ENCODE measurements at regions not wholly inside any gene's neighbourhood (a gene's known extent, or its start where the extent isn't known, plus 50 kb on each side); places are given as distances from the start of the nearest gene placed in this dataset.
"Not testable (repeated sequence)": the region's sequence is repeated elsewhere in the genome, so short reads cannot be mapped to it uniquely, and the experiment has no call there.

- no peak for DNase-seq
- Histone ChIP-seq H3K27ac (ENCODE audit: low read length) (no peak overlapping the region), H3K27me3 (replicated peaks; ENCODE audit: insufficient read depth, low read length) (no peaks in the 10 kb centered on the region), H3K9ac (ENCODE audit: low read length) (no peak overlapping the region), H3K9me3 (replicated peaks; ENCODE audit: insufficient read depth, low read length) (no peaks in the 10 kb centered on the region), H3K4me2 (ENCODE audit: low read depth, low read length) (no peak overlapping the region), H4K20me1 (ENCODE audit: insufficient read depth, low read length) (no peaks in the 10 kb centered on the region), H2AFZ (ENCODE audit: low read length) (no peak overlapping the region), H3K4me3 (ENCODE audit: low read length) (no peak overlapping the region), H3K36me3 (replicated peaks; ENCODE audit: insufficient read depth, low read length) (no peaks in the 10 kb centered on the region), H3K79me2 (ENCODE audit: low read length) (no peaks in the 10 kb centered on the region), H3K4me1 (ENCODE audit: low read length) (no peaks in the 10 kb centered on the region), H3K9me2 (replicated peaks; ENCODE audit: insufficient read depth, low read length) (no peaks in the 10 kb centered on the region), H3F3A (ENCODE audit: insufficient read depth, low read length) (no peaks in the 10 kb centered on the region)
- TF ChIP-seq CTCF (IDR thresholded peaks at IDR 0.05; ENCODE audit: low read length) (no peak), EZH2phosphoT487 (IDR thresholded peaks at IDR 0.05; ENCODE audit: low read length) (no peak), EZH2 (optimal IDR thresholded peaks at IDR 0.05; ENCODE audit: low read depth, low read length) (no peak)
Measured at GRCh38 chr10:65042496-65042895, 1521.3 kb downstream of the REEP3 start.

- H3K36me3 ChIP-seq (replicated peaks; ENCODE audit: insufficient read depth, low read length): no peaks in the 10 kb centered on the region
- TF ChIP-seq CTCF (IDR thresholded peaks at IDR 0.05; ENCODE audit: low read length) (no peak), EZH2 (optimal IDR thresholded peaks at IDR 0.05; ENCODE audit: low read depth, low read length) (no peak), EZH2phosphoT487 (IDR thresholded peaks at IDR 0.05; ENCODE audit: low read length) (no peak)
Measured at GRCh38 chr10:65046831-65047230, 1525.6 kb downstream of the REEP3 start.

GRCh38 chr10:65052111-65052510 is 1530.9 kb downstream of the REEP3 start:
- H2AFZ ChIP-seq (ENCODE audit: low read length): not testable (repeated sequence)

More at GRCh38 chr10:65046831-65047230, 1525.6 kb downstream of the REEP3 start:
- Histone ChIP-seq H3K79me2 (ENCODE audit: low read length) (no peaks in the 10 kb centered on the region), H4K20me1 (ENCODE audit: insufficient read depth, low read length) (no peaks in the 10 kb centered on the region), H3K27ac (ENCODE audit: low read length) (no peak overlapping the region), H3K4me1 (ENCODE audit: low read length) (no peaks in the 10 kb centered on the region), H3F3A (ENCODE audit: insufficient read depth, low read length) (no peaks in the 10 kb centered on the region), H3K9me3 (replicated peaks; ENCODE audit: insufficient read depth, low read length) (no peaks in the 10 kb centered on the region), H3K4me2 (ENCODE audit: low read depth, low read length) (no peak overlapping the region), H3K4me3 (ENCODE audit: low read length) (no peak overlapping the region), H3K9ac (ENCODE audit: low read length) (no peak overlapping the region), H3K9me2 (replicated peaks; ENCODE audit: insufficient read depth, low read length) (no peaks in the 10 kb centered on the region), H2AFZ (ENCODE audit: low read length) (no peak overlapping the region), H3K27me3 (replicated peaks; ENCODE audit: insufficient read depth, low read length) (no peaks in the 10 kb centered on the region)
- no peak for DNase-seq

GRCh38 chr10:65053397-65053796 is 1532.2 kb downstream of the REEP3 start:
- H4K20me1 ChIP-seq (ENCODE audit: insufficient read depth, low read length): not testable (repeated sequence)

More at GRCh38 chr10:65052111-65052510, 1530.9 kb downstream of the REEP3 start:
- H4K20me1 ChIP-seq (ENCODE audit: insufficient read depth, low read length); H3F3A ChIP-seq (ENCODE audit: insufficient read depth, low read length); H3K4me1 ChIP-seq (ENCODE audit: low read length); H3K27ac ChIP-seq (ENCODE audit: low read length); H3K9me2 ChIP-seq (replicated peaks; ENCODE audit: insufficient read depth, low read length); H3K36me3 ChIP-seq (replicated peaks; ENCODE audit: insufficient read depth, low read length); H3K27me3 ChIP-seq (replicated peaks; ENCODE audit: insufficient read depth, low read length); H3K79me2 ChIP-seq (ENCODE audit: low read length); H3K9me3 ChIP-seq (replicated peaks; ENCODE audit: insufficient read depth, low read length); DNase-seq; H3K9ac ChIP-seq (ENCODE audit: low read length); H3K4me3 ChIP-seq (ENCODE audit: low read length); H3K4me2 ChIP-seq (ENCODE audit: low read depth, low read length): not testable (repeated sequence)

GRCh38 chr10:65053831-65054351 is 1532.7 kb downstream of the REEP3 start:
- H3K4me1 ChIP-seq (ENCODE audit: low read length); H2AFZ ChIP-seq (ENCODE audit: low read length); H3K27ac ChIP-seq (ENCODE audit: low read length); H3K36me3 ChIP-seq (replicated peaks; ENCODE audit: insufficient read depth, low read length); H3K4me3 ChIP-seq (ENCODE audit: low read length); H3K27me3 ChIP-seq (replicated peaks; ENCODE audit: insufficient read depth, low read length); DNase-seq; H3K9me3 ChIP-seq (replicated peaks; ENCODE audit: insufficient read depth, low read length); H3K4me2 ChIP-seq (ENCODE audit: low read depth, low read length); H4K20me1 ChIP-seq (ENCODE audit: insufficient read depth, low read length); H3K79me2 ChIP-seq (ENCODE audit: low read length); H3F3A ChIP-seq (ENCODE audit: insufficient read depth, low read length); H3K9me2 ChIP-seq (replicated peaks; ENCODE audit: insufficient read depth, low read length); H3K9ac ChIP-seq (ENCODE audit: low read length): not testable (repeated sequence)

More at GRCh38 chr10:65053397-65053796, 1532.2 kb downstream of the REEP3 start:
- not testable (repeated sequence) for H3K9me3 ChIP-seq (replicated peaks; ENCODE audit: insufficient read depth, low read length); H2AFZ ChIP-seq (ENCODE audit: low read length); H3K79me2 ChIP-seq (ENCODE audit: low read length); H3K27ac ChIP-seq (ENCODE audit: low read length); H3K4me1 ChIP-seq (ENCODE audit: low read length); H3K27me3 ChIP-seq (replicated peaks; ENCODE audit: insufficient read depth, low read length); H3K9ac ChIP-seq (ENCODE audit: low read length); H3K9me2 ChIP-seq (replicated peaks; ENCODE audit: insufficient read depth, low read length); DNase-seq; H3K4me3 ChIP-seq (ENCODE audit: low read length); H3K4me2 ChIP-seq (ENCODE audit: low read depth, low read length); H3K36me3 ChIP-seq (replicated peaks; ENCODE audit: insufficient read depth, low read length); H3F3A ChIP-seq (ENCODE audit: insufficient read depth, low read length)

- not testable (repeated sequence) for H3K4me1 ChIP-seq (ENCODE audit: low read length); H3K4me2 ChIP-seq (ENCODE audit: low read depth, low read length); H3K27ac ChIP-seq (ENCODE audit: low read length); H3K9ac ChIP-seq (ENCODE audit: low read length); H3K79me2 ChIP-seq (ENCODE audit: low read length); H3F3A ChIP-seq (ENCODE audit: insufficient read depth, low read length); H4K20me1 ChIP-seq (ENCODE audit: insufficient read depth, low read length); H3K9me2 ChIP-seq (replicated peaks; ENCODE audit: insufficient read depth, low read length); H3K36me3 ChIP-seq (replicated peaks; ENCODE audit: insufficient read depth, low read length); DNase-seq; H2AFZ ChIP-seq (ENCODE audit: low read length); H3K27me3 ChIP-seq (replicated peaks; ENCODE audit: insufficient read depth, low read length); H3K9me3 ChIP-seq (replicated peaks; ENCODE audit: insufficient read depth, low read length); H3K4me3 ChIP-seq (ENCODE audit: low read length)
Measured at GRCh38 chr10:65054701-65055100, 1533.5 kb downstream of the REEP3 start.

Measured in MM.1S (cell line).